ENCODE measurements at regions not wholly inside any gene's neighbourhood (a gene's known extent, or its start where the extent isn't known, plus 50 kb on each side); places are given as distances from the start of the nearest gene placed in this dataset.
A peak's percentile ranks its signal among the peaks of the same experiment; 100 is the strongest.

- DNase-seq = no peak
Measured at GRCh38 chr2:165033402-165033801, 78.1 kb upstream of the SLC38A11 start.

GRCh38 chr2:165032559-165032958, 77.2 kb upstream of the SLC38A11 start:
- no peak for DNase-seq

GRCh38 chr2:165024199-165024598, 68.9 kb upstream of the SLC38A11 start:
- DNase-seq = no peak

DNA sequence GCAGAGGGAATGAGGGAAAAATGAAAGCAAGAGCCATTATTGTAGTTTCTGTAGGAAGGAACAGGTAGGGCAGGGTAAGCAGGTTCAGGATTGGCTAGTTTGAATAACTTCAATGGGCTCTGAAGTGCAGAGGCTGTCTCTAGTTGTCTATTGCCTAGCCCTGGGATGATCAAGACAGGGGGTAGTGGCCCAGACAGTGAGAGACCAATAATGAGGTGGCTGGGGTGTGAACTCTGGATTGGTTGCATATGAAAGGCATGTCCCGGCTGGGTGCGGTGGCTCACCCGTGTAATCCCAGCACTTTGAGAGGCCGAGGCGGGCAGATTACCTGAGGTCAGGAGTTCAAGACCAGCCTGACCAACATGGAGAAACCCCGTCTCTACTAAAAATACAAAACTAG, 67.5 kb upstream of the SLC38A11 start:
- DNase-seq = no peak

GRCh38 chr2:165017966-165018596, 62.8 kb upstream of the SLC38A11 start:
- DNase-seq = no peak

GRCh38 chr2:165016772-165017411, 61.6 kb upstream of the SLC38A11 start:
- peak; percentile 71 for DNase-seq

- DNase-seq = peak; percentile 64
Measured at GRCh38 chr2:165015052-165015642, 59.8 kb upstream of the SLC38A11 start.

GRCh38 chr2:165013944-165014619, 58.8 kb upstream of the SLC38A11 start:
- DNase-seq = no peak

- DNase-seq = no peak
Measured at GRCh38 chr2:165011199-165011598, 55.9 kb upstream of the SLC38A11 start.

DNA sequence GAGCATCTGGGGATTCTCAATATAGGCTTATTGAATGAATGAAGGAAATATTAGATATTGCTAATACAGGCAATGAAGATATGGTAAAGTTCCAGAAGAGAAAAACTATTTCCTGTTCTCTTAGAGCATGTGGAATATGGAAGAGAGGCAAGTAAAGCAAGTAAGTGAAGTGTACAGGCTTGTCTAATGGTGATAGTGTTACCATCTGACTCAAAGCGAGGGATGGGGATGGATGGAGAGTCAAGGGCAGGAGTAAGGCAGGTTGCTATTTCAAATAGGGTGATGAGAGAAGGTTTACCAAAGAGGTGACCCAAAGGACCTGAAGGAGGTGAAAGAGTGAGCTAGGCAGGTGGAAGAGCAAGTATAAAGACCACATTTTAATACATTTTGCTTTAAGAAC, 55.2 kb upstream of the SLC38A11 start:
- DNase-seq = no peak

DNA sequence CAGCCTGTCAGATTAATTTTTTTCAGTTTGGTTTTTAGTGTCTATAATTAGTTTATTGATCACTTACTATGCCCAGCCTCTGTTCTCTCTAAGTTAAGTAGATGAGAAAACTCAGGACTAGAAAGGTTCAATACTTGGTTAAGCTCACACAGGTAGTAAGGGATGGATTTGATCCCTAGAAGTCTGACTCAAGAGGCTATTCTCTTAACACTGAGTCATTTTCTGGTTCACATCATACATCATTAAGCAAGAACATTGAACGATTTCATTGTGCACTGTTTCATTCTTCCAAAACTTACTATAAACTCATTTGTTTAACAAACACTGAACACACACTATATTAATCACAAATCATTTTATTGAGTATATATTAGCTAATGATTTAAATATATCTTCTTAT, 54.1 kb upstream of the SLC38A11 start:
- no peak for DNase-seq

GRCh38 chr2:165008730-165009315, 53.5 kb upstream of the SLC38A11 start:
- DNase-seq = no peak

DNA sequence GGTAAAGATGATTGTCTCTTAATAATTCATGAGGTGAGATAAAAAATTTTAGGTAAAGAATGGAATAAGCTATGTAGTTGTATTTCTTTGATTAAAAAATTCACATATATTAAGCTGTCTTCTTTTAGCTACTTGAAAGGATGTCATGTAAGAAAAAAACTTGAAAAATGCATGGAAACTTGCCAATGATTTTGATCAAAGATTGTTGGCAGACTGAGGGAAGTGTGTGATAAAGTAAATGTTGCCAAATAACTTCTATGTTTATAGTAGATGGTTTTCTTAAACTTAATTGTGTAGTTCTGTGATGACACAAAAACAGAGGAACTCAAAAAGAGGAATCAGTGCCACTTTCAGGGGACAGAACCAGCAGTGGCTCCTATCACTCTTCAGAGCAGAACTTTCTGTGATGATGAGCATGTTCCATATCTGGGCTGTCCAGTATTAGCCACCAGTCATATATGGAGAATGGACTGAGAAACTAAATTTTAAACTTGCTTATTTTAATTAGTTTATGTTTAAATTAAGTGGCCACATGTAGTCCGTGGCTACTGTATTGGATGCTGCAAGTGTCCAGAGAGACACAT, 51.9 kb upstream of the SLC38A11 start:
- DNase-seq = no peak
